ENCODE measurements at regions not wholly inside any gene's neighbourhood (a gene's known extent, or its start where the extent isn't known, plus 50 kb on each side); places are given as distances from the start of the nearest gene placed in this dataset.
"Not testable (repeated sequence)": the region's sequence is repeated elsewhere in the genome, so short reads cannot be mapped to it uniquely, and the experiment has no call there.

- no peak overlapping the region for H3K27ac ChIP-seq (ENCODE audit: low read depth, low read length)
- no peak overlapping the region for H3K9ac ChIP-seq (ENCODE audit: low read length)
- H3K36me3 ChIP-seq (ENCODE audit: control insufficient read depth, insufficient read depth, low read length) = no peaks in the 10 kb centered on the region
- H3K27me3 ChIP-seq (ENCODE audit: control insufficient read depth, insufficient read depth, low read length) = no peaks in the 10 kb centered on the region
- no peak overlapping the region for H3K4me3 ChIP-seq (ENCODE audit: low read length)
- H3K4me1 ChIP-seq (ENCODE audit: control insufficient read depth, insufficient read depth, low read length) = peaks cover 9% of the 10 kb centered on the region
Observed at GRCh38 chr16:59651662-59652061, 917.5 kb upstream of the GOT2 start.

DNA sequence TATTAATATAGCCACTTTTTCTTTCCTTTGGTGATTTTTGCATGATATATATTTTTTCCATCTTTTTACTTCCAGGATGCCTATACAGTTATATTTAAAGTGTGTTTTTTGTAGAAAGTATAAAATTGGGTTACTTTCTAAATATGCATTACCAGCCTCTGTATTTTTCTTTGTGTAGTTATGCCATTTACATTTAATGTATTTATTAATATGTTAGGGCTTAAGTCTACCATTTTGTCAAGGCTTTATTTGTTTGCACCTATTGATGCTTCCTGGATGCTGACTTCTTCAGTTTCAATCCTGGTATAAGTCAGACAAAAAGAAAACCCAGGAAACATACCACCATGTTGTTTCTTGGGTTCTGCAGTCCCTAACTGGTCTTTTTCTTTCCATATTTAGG lies 911.1 kb upstream of the GOT2 start:
- Histone ChIP-seq H3K27me3 (ENCODE audit: control insufficient read depth, insufficient read depth, low read length) (no peaks in the 10 kb centered on the region), H3K4me3 (ENCODE audit: low read length) (no peak overlapping the region), H3K27ac (ENCODE audit: low read depth, low read length) (no peak overlapping the region), H3K36me3 (ENCODE audit: control insufficient read depth, insufficient read depth, low read length) (no peaks in the 10 kb centered on the region), H3K4me1 (ENCODE audit: control insufficient read depth, insufficient read depth, low read length) (no peaks in the 10 kb centered on the region), H3K9ac (ENCODE audit: low read length) (no peak overlapping the region)

DNA sequence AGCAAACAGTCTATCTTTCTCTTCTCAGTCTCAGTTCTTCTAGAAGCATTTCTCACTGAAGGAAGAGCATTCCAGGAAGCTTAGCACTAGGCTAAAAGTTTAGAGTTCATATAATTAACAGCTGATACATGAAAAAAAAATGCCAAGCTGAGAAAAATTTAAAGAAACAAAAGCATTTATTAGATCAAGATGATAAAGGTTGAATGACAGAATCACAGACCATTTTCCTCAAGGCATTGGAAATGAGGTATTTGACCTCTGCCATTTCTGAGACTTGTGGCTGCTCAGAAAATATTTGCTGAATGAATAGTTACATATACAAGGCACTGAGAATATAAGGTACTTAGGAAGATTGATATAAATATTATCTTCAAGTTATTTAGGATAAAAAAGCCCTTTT lies 901.6 kb upstream of the GOT2 start:
- Histone ChIP-seq H3K4me1 (ENCODE audit: control insufficient read depth, insufficient read depth, low read length) (peaks cover 2% of the 10 kb centered on the region), H3K36me3 (ENCODE audit: control insufficient read depth, insufficient read depth, low read length) (no peaks in the 10 kb centered on the region), H3K9ac (ENCODE audit: low read length) (no peak overlapping the region), H3K4me3 (ENCODE audit: low read length) (no peak overlapping the region), H3K27ac (ENCODE audit: low read depth, low read length) (no peak overlapping the region), H3K27me3 (ENCODE audit: control insufficient read depth, insufficient read depth, low read length) (no peaks in the 10 kb centered on the region)

DNA sequence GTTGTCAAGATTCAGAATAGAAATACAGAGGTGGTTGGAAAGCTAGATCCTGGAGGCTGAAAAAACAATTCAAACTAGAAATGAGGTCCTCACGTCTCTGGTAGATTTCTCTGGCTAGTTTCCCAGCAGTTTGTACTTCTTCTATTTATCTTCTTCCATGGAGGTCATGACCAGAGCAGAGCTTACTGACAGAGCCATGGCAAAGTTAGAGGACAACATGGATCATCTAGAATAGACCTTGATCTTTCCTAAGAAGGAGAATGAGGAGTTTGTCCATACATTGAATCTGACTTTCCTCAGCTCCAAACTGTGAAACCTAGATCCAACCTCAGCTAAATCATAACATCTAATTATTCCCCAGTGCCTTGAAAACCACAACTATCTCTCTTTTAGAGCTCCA lies 900.8 kb upstream of the GOT2 start:
- H3K4me3 ChIP-seq (ENCODE audit: low read length) = no peak overlapping the region
- H3K36me3 ChIP-seq (ENCODE audit: control insufficient read depth, insufficient read depth, low read length) = no peaks in the 10 kb centered on the region
- H3K4me1 ChIP-seq (ENCODE audit: control insufficient read depth, insufficient read depth, low read length) = peaks cover 2% of the 10 kb centered on the region

GRCh38 chr16:59634004-59634579 lies 900.0 kb upstream of the GOT2 start:
- H3K4me1 ChIP-seq (ENCODE audit: control insufficient read depth, insufficient read depth, low read length) = peaks cover 2% of the 10 kb centered on the region
- H3K36me3 ChIP-seq (ENCODE audit: control insufficient read depth, insufficient read depth, low read length) = no peaks in the 10 kb centered on the region
- no peak overlapping the region for H3K4me3 ChIP-seq (ENCODE audit: low read length)
- H3K27me3 ChIP-seq (ENCODE audit: control insufficient read depth, insufficient read depth, low read length) = no peaks in the 10 kb centered on the region
- H3K27ac ChIP-seq (ENCODE audit: low read depth, low read length) = no peak overlapping the region
- H3K9ac ChIP-seq (ENCODE audit: low read length) = no peak overlapping the region

More for the DNA sequence above, 900.8 kb upstream of the GOT2 start:
- Histone ChIP-seq H3K27me3 (ENCODE audit: control insufficient read depth, insufficient read depth, low read length) (no peaks in the 10 kb centered on the region), H3K27ac (ENCODE audit: low read depth, low read length) (no peak overlapping the region), H3K9ac (ENCODE audit: low read length) (no peak overlapping the region)

- no peaks in the 10 kb centered on the region for H3K36me3 ChIP-seq (ENCODE audit: control insufficient read depth, insufficient read depth, low read length)
- H3K27ac ChIP-seq (ENCODE audit: low read depth, low read length) = no peak overlapping the region
- no peak overlapping the region for H3K9ac ChIP-seq (ENCODE audit: low read length)
- H3K4me3 ChIP-seq (ENCODE audit: low read length) = no peak overlapping the region
- peaks cover 2% of the 10 kb centered on the region for H3K4me1 ChIP-seq (ENCODE audit: control insufficient read depth, insufficient read depth, low read length)
- H3K27me3 ChIP-seq (ENCODE audit: control insufficient read depth, insufficient read depth, low read length) = no peaks in the 10 kb centered on the region
Observed at GRCh38 chr16:59632276-59632855, 898.2 kb upstream of the GOT2 start.

- H3K27me3 ChIP-seq (ENCODE audit: control insufficient read depth, insufficient read depth, low read length); H3K36me3 ChIP-seq (ENCODE audit: control insufficient read depth, insufficient read depth, low read length); H3K9ac ChIP-seq (ENCODE audit: low read length); H3K4me1 ChIP-seq (ENCODE audit: control insufficient read depth, insufficient read depth, low read length); H3K4me3 ChIP-seq (ENCODE audit: low read length); H3K27ac ChIP-seq (ENCODE audit: low read depth, low read length): not testable (repeated sequence)
Observed at GRCh38 chr16:59624381-59624780, 890.3 kb upstream of the GOT2 start.

DNA sequence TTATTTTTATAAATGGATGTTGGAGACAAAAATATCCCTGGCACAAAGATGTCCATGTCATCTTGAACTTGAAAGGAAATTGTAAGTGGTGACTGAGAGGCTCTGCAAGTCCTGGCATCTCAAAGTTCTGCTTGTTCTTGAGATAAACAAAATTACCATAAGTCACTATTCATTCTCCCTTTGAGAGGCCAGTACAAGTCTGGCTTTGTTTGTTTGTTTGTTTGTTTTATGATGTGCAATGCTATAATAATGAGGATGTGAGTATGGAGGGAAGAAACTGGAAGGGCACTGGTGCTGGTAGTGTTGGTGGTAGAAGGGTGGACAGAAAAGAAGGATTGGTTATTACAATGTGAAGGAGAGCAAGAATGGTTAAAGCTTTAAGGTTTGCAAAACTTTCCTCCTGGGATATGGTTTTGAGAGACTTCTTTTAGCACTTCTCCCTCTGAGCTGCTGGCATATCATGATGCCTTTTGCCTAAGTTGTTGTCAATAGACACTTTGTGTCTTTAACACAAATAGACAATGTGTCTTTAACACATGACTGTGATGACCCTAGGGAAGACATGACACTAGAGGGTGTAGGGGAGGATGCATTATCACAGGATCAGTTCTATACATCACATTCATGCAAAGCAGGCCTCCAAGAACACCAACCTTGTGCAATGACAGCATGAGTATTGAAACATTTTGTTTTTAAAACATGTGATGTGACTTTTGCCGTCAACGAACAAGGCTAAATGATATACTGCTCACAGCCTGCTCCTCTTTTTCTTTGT lies 880.5 kb upstream of the GOT2 start:
- no peak overlapping the region for H3K4me3 ChIP-seq (ENCODE audit: low read length)
- H3K27me3 ChIP-seq (ENCODE audit: control insufficient read depth, insufficient read depth, low read length) = no peaks in the 10 kb centered on the region
- H3K4me1 ChIP-seq (ENCODE audit: control insufficient read depth, insufficient read depth, low read length) = no peaks in the 10 kb centered on the region
- no peak overlapping the region for H3K9ac ChIP-seq (ENCODE audit: low read length)
- no peaks in the 10 kb centered on the region for H3K36me3 ChIP-seq (ENCODE audit: control insufficient read depth, insufficient read depth, low read length)
- H3K27ac ChIP-seq (ENCODE audit: low read depth, low read length) = no peak overlapping the region

DNA sequence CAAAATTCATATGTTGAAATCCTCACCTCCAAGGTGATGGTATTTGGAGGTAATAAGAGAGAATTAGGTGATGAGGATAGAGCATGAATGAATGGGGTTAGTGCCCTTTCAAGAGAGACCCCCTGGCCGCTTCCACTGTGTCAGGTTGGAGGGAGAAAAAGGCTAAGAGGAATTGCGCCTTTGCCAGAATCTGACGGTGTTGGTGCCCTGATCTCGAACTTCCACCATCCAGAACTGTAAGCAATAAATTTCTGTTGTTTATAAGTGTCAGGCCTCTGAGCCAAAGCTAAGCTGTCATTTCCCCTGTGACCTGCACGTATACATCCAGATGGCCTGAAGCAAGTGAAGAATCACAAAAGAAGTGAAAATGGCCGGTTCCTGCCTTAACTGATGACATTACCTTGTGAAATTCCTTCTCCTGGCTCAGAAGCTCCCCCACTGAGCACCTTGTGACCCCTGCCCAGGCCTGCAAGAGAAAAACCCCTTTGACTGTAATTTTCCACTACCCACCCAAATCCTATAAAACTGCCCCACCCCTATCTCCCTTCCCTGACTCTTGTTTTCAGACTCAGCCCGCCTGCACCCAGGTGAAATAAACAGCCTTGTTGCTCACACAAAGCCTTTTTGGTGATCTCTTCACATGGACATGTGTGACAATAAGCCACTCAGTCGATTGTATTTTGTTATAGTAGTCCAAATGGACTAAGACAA lies 878.9 kb upstream of the GOT2 start:
- H3K27ac ChIP-seq (ENCODE audit: low read depth, low read length); H3K4me3 ChIP-seq (ENCODE audit: low read length); H3K36me3 ChIP-seq (ENCODE audit: control insufficient read depth, insufficient read depth, low read length); H3K4me1 ChIP-seq (ENCODE audit: control insufficient read depth, insufficient read depth, low read length); H3K27me3 ChIP-seq (ENCODE audit: control insufficient read depth, insufficient read depth, low read length); H3K9ac ChIP-seq (ENCODE audit: low read length): not testable (repeated sequence)

GRCh38 chr16:59612094-59612493 lies 878.0 kb upstream of the GOT2 start:
- no peaks in the 10 kb centered on the region for H3K36me3 ChIP-seq (ENCODE audit: control insufficient read depth, insufficient read depth, low read length)
- no peak overlapping the region for H3K4me3 ChIP-seq (ENCODE audit: low read length)
- no peaks in the 10 kb centered on the region for H3K4me1 ChIP-seq (ENCODE audit: control insufficient read depth, insufficient read depth, low read length)
- H3K9ac ChIP-seq (ENCODE audit: low read length) = no peak overlapping the region
- no peaks in the 10 kb centered on the region for H3K27me3 ChIP-seq (ENCODE audit: control insufficient read depth, insufficient read depth, low read length)
- H3K27ac ChIP-seq (ENCODE audit: low read depth, low read length) = no peak overlapping the region

GRCh38 chr16:59611556-59611955 lies 877.4 kb upstream of the GOT2 start:
- H3K9ac ChIP-seq (ENCODE audit: low read length) = no peak overlapping the region
- H3K4me3 ChIP-seq (ENCODE audit: low read length) = no peak overlapping the region
- no peaks in the 10 kb centered on the region for H3K4me1 ChIP-seq (ENCODE audit: control insufficient read depth, insufficient read depth, low read length)
- no peaks in the 10 kb centered on the region for H3K27me3 ChIP-seq (ENCODE audit: control insufficient read depth, insufficient read depth, low read length)
- H3K27ac ChIP-seq (ENCODE audit: low read depth, low read length) = no peak overlapping the region
- H3K36me3 ChIP-seq (ENCODE audit: control insufficient read depth, insufficient read depth, low read length) = no peaks in the 10 kb centered on the region

GRCh38 chr16:59605706-59606105 lies 871.6 kb upstream of the GOT2 start:
- Histone ChIP-seq H3K36me3 (ENCODE audit: control insufficient read depth, insufficient read depth, low read length) (no peaks in the 10 kb centered on the region), H3K4me3 (ENCODE audit: low read length) (no peak overlapping the region), H3K27ac (ENCODE audit: low read depth, low read length) (no peak overlapping the region), H3K9ac (ENCODE audit: low read length) (no peak overlapping the region), H3K27me3 (ENCODE audit: control insufficient read depth, insufficient read depth, low read length) (no peaks in the 10 kb centered on the region), H3K4me1 (ENCODE audit: control insufficient read depth, insufficient read depth, low read length) (no peaks in the 10 kb centered on the region)

Data from rectal smooth muscle tissue (tissue), 1 donor.